K562 (cell line): ENCODE measurements at regions not wholly inside any gene's neighbourhood (a gene's known extent, or its start where the extent isn't known, plus 50 kb on each side); places are given as distances from the start of the nearest gene placed in this dataset.
A peak's percentile ranks its signal among the peaks of the same experiment; 100 is the strongest.

Source experiments
- ATAC-seq: fragments of 200-7000 bp; cut with Tn5 transposase; 3 replicates; pipeline ENCODE4 v1.9.1; 2020; ENCODE audit warnings: moderate library complexity
- BruUV-seq: library from RNA; stranded (reverse); fragments of 400-500 nt; replicated peaks from 2 replicates; lab custom pipeline; 2021; lab: Mats Ljungman, UMichigan
- CTCF ChIA-PET: fragments of 300-600 bp; formaldehyde crosslinking; extraction: SDS; loops from one replicate; lab custom pipeline; 2021; ENCODE audit warnings: low intra/inter-chr PET ratio; lab: Yijun Ruan, JAX
- POLR2A ChIA-PET: fragments of 300-600, 350-650 bp; sonication (Branson Sonifier 250); formaldehyde crosslinking; extraction: SDS; loops from one replicate; lab custom pipeline; 2021; ENCODE audit warnings: antibody characterized with exemption, inconsistent platforms; lab: Yijun Ruan, JAX
- DNase-seq, 4 experiments: peaks; one replicate each; pipeline versions ENCODE4 v3.0.0 to v3.0.0-alpha.2; 2011 to 2018; ENCODE audit warnings: low spot score in 3 of 4, mixed read lengths in 3 of 4; ENCODE audit errors: extremely low read depth in 1 of 4
- FAIRE-seq: peaks from 2 replicates; lab custom pipeline; 2011; peaks lifted over from hg19 to GRCh38; lab: Jason Lieb, UNC
- H2AFZ ChIP-seq: 2 replicates; pipeline ENCODE4 v1.6.0; 2011; ENCODE audit warnings: low read depth, low read length, control low read depth, inconsistent platforms
- H3K27ac ChIP-seq: fragments of 200-600 bp; 3 replicates; pipeline ENCODE4 v1.8.0; 2011; ENCODE audit warnings: low read depth, mild to moderate bottlenecking, control low read depth, inconsistent platforms, low read length, moderate library complexity, mixed read lengths; ENCODE audit errors: extremely low read depth
- H3K27me3 ChIP-seq, 2 experiments: fragments of 300-600 bp in 1 of 2; 2 replicates in 1 of 2; 3 replicates in 1 of 2; pipeline versions ENCODE4 v1.6.0 to v1.8.0; 2011; ENCODE audit warnings: inconsistent platforms in 2 of 2, low read length in 2 of 2, mild to moderate bottlenecking in 1 of 2, mixed read lengths in 1 of 2, moderate library complexity in 1 of 2; ENCODE audit not compliant: control insufficient read depth in 2 of 2, insufficient read depth in 2 of 2
- H3K36me3 ChIP-seq: fragments of 300-600 bp; 3 replicates; pipeline ENCODE4 v1.8.0; 2011; ENCODE audit warnings: mild to moderate bottlenecking, low read length, inconsistent platforms; ENCODE audit not compliant: control insufficient read depth, insufficient read depth
- H3K4me1 ChIP-seq, 2 experiments: fragments of 200-600 bp in 1 of 2; replicated peaks in 1 of 2; 2 replicates in 1 of 2; 3 replicates in 1 of 2; pipeline versions ENCODE4 v1.5.1 to v1.8.0; 2011; ENCODE audit warnings: inconsistent platforms in 2 of 2, low read length in 2 of 2, mild to moderate bottlenecking in 1 of 2, mixed read lengths in 1 of 2, moderate library complexity in 1 of 2; ENCODE audit not compliant: control insufficient read depth in 2 of 2, insufficient read depth in 2 of 2
- H3K4me2 ChIP-seq: 2 replicates; pipeline ENCODE4 v1.6.1; 2011; ENCODE audit warnings: low read length, control low read depth, inconsistent platforms, mixed read lengths; ENCODE audit not compliant: insufficient read depth
- H3K4me3 ChIP-seq: fragments of 200-600 bp; sonication (generic), shearing (Covaris generic); 2 replicates; pipeline ENCODE4 v1.5.1; 2016; ENCODE audit warnings: control low read depth, inconsistent platforms
- H3K79me2 ChIP-seq: fragments of 200-600 bp; 3 replicates; pipeline ENCODE4 v1.8.0; 2011; ENCODE audit warnings: low read length, inconsistent platforms; ENCODE audit not compliant: control insufficient read depth, insufficient read depth
- H3K9ac ChIP-seq, 2 experiments: 2 replicates each; pipeline versions ENCODE4 v1.6.0 to v1.6.1; 2011; ENCODE audit warnings: low read depth in 2 of 2, low read length in 2 of 2, control low read depth in 1 of 2, inconsistent platforms in 1 of 2, mild to moderate bottlenecking in 1 of 2, mixed read lengths in 1 of 2; ENCODE audit not compliant: insufficient read depth in 1 of 2
- H3K9me1 ChIP-seq: one replicate; pipeline ENCODE4 v1.6.0; 2011; ENCODE audit warnings: inconsistent platforms, mild to moderate bottlenecking, low read length, moderate library complexity; ENCODE audit not compliant: control insufficient read depth, insufficient read depth
- H3K9me3 ChIP-seq: replicated peaks from 2 replicates; pipeline ENCODE4 v1.5.1; 2011; ENCODE audit warnings: low read depth, low read length, inconsistent platforms; ENCODE audit not compliant: control insufficient read depth, insufficient read depth
- H4K20me1 ChIP-seq: replicated peaks from 2 replicates; pipeline ENCODE4 v1.6.1; 2011; ENCODE audit warnings: low read length, inconsistent platforms, mixed read lengths; ENCODE audit not compliant: control insufficient read depth, insufficient read depth
- ETS2 ChIP-seq: IDR thresholded peaks from 2 replicates; pipeline ENCODE4 v1.6.1; 2016; ENCODE audit warnings: borderline replicate concordance, missing genetic modification characterization, mild to moderate bottlenecking, moderate library complexity, missing compliant biosample characterization; ENCODE audit not compliant: poor library complexity, severe bottlenecking
- FOXJ3 ChIP-seq: sonication (generic); formaldehyde crosslinking; IDR thresholded peaks from 2 replicates; pipeline ENCODE4 v1.4.0; 2020; ENCODE audit warnings: mild to moderate bottlenecking, missing genetic modification reagents
- FOXK1 ChIP-seq: sonication (generic); formaldehyde crosslinking; IDR thresholded peaks from 2 replicates; pipeline ENCODE4 v1.8.0; 2022; ENCODE audit warnings: missing genetic modification reagents, mild to moderate bottlenecking, borderline replicate concordance
- JUND ChIP-seq, 2 experiments: IDR thresholded peaks; 2 replicates in 1 of 2; 3 replicates in 1 of 2; pipeline ENCODE4 v1.6.1; 2011; ENCODE audit warnings: borderline replicate concordance in 2 of 2, low read depth in 2 of 2, low read length in 2 of 2, improper control_type of control experiment in 1 of 2, missing biosample characterization in 1 of 2, missing genetic modification characterization in 1 of 2, missing genetic modification reagents in 1 of 2
- ZNF347 ChIP-seq: fragments of 450-650 bp; formaldehyde crosslinking; IDR thresholded peaks from 2 replicates; pipeline ENCODE4 v1.4.0; 2020; ENCODE audit warnings: low read depth, mild to moderate bottlenecking, moderate library complexity
- ZNF766 ChIP-seq: fragments of 200-800 bp; sonication (Bioruptor generic); conservative IDR thresholded peaks from 2 replicates; pipeline ENCODE4 v1.6.1; 2016; ENCODE audit warnings: missing genetic modification characterization, missing compliant biosample characterization
- WGBS: fragments of 100-300 bp; shearing (Covaris generic); methylation state at CpG from one replicate; pipeline ENCODE4 v1.1.6; 2016; ENCODE audit warnings: low coverage, mixed read lengths; ENCODE audit not compliant: insufficient coverage; ENCODE audit errors: missing lambda C conversion rate; 5-methylcytosine and 5-hydroxymethylcytosine counted together
- in situ Hi-C: fragments of 300-500 bp; cut with MboI; formaldehyde crosslinking; loops from 4 replicates; pipeline ENCODE4 v1.15.0; 2018; ENCODE audit warnings: inconsistent platforms, mixed read lengths
- intact Hi-C: fragments of 100-400 bp; cut with micrococcal nuclease; formaldehyde crosslinking; loops from 2 replicates; pipeline ENCODE4 v1.14.2; 2022
- TF ChIP-seq, protein P1 (sequence below), 2 experiments: fragments of 450-650 bp in 1 of 2; sonication (generic) in 1 of 2; formaldehyde crosslinking in 1 of 2; IDR thresholded peaks in 1 of 2; conservative IDR thresholded peaks in 1 of 2; 2 replicates each; pipeline versions ENCODE4 v1.6.1 to v1.8.1; 2016 to 2023; ENCODE audit warnings: mild to moderate bottlenecking in 2 of 2, moderate library complexity in 2 of 2, inconsistent platforms in 1 of 2, missing genetic modification reagents in 1 of 2
- TF ChIP-seq, protein P2 (sequence below): sonication (generic); formaldehyde crosslinking; IDR thresholded peaks from 2 replicates; pipeline ENCODE4 v1.8.1; 2023; ENCODE audit warnings: mild to moderate bottlenecking, missing genetic modification reagents, moderate library complexity

DNA sequence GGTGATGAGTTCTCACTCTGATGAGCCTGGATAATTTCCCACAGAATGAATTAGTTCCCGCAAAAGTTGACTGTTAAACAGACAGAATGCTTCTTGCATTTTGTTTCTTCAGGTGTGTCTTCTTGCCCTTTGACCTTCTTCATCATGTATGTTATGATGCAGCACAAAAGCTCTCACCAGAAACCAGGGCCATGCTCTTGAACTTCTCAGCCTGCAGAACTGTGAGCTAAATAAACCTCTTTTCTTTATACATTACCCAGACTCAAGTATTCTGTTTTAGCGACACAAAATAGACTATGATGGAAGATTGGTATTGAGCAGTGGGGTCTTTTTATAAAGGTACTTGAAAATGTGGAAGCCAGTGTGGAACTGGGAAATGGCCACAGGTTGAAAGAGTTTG, 95.2 kb upstream of the TNS3 start:
- 21% methylated on average over 2 of the region's 2 CpGs for WGBS
- no peak for FAIRE-seq
- no peaks in the 10 kb centered on the region for H3K79me2 ChIP-seq
- no peak overlapping the region for H2AFZ ChIP-seq
- no peak for TF ChIP-seq FOXK1 (CRISPR knock-in tag)
- peak; percentile 99 for TF ChIP-seq ZNF766 (CRISPR knock-in tag)
- TF ChIP-seq FOXJ3 (CRISPR knock-in tag) = no peak
- TF ChIP-seq, all 486 proteins: peak for 1
- H3K27ac ChIP-seq = no peak overlapping the region
- no peak for DNase-seq
- H3K9ac ChIP-seq = no peak overlapping the region
- H3K27me3 ChIP-seq = no peaks in the 10 kb centered on the region; a peak in 1 of 5 replicates
- CTCF ChIA-PET = no interaction called here
- ATAC-seq = no peak
- no peaks in the 10 kb centered on the region for H3K36me3 ChIP-seq
- no peak overlapping the region for H3K4me2 ChIP-seq
- in situ Hi-C loops (no loop called here), intact Hi-C loops (no loop called here)
- POLR2A ChIA-PET = no interaction called here
- no peaks in the 10 kb centered on the region for H3K9me1 ChIP-seq
- H4K20me1 ChIP-seq = no peaks in the 10 kb centered on the region
- no peaks in the 10 kb centered on the region for H3K9me3 ChIP-seq
- BruUV-seq = no TSS peak
- H3K4me1 ChIP-seq = no peaks in the 10 kb centered on the region
- no peak overlapping the region for H3K4me3 ChIP-seq

DNA sequence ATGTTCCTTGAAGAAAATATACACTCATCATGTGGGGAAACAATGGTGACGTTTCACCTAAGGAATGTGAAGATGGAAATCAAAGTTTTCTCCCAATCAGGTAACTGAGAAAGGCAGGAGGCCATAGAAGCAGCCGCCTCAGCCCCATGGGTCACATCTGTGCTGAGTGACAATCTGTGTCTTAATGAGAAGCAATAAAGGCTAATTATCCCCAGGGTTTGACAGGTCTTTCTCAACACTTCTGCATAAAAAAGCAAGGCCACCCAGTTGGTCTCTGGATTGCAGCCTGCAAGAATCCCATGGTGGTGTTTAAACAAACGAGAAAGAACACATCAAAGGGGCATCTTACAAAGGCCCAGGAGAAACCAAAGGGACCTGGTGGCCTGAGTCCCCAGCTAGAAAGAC, 91.1 kb upstream of the TNS3 start:
- H3K4me3 ChIP-seq = no peak overlapping the region
- FAIRE-seq = no peak

More for the DNA sequence above, 91.1 kb upstream of the TNS3 start:
- H3K36me3 ChIP-seq = no peaks in the 10 kb centered on the region
- no peaks in the 10 kb centered on the region for H3K79me2 ChIP-seq
- 7% methylated on average over 3 of the region's 3 CpGs for WGBS
- TF ChIP-seq, protein P1, sequence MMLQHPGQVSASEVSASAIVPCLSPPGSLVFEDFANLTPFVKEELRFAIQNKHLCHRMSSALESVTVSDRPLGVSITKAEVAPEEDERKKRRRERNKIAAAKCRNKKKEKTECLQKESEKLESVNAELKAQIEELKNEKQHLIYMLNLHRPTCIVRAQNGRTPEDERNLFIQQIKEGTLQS (IDR thresholded peaks at IDR 0.05) = peak; percentile 31; the same call in 1 of the 2 replicates
- TF ChIP-seq, protein P1 (CRISPR knock-in tag; conservative IDR thresholded peaks at IDR 0.05) = no peak
- TF ChIP-seq, protein P2, sequence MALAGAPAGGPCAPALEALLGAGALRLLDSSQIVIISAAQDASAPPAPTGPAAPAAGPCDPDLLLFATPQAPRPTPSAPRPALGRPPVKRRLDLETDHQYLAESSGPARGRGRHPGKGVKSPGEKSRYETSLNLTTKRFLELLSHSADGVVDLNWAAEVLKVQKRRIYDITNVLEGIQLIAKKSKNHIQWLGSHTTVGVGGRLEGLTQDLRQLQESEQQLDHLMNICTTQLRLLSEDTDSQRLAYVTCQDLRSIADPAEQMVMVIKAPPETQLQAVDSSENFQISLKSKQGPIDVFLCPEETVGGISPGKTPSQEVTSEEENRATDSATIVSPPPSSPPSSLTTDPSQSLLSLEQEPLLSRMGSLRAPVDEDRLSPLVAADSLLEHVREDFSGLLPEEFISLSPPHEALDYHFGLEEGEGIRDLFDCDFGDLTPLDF (CRISPR knock-in tag) = no peak
- TF ChIP-seq JUND (IDR thresholded peaks at IDR 0.05; ENCODE audit: borderline replicate concordance, low read depth, low read length) (peak; percentile 26; the same call in 1 of the 2 replicates), JUND (tag; IDR thresholded peaks at IDR 0.05; ENCODE audit: borderline replicate concordance, low read depth, low read length) (no peak), ZNF347 (no peak), ETS2 (tag) (no peak)
- no peaks in the 10 kb centered on the region for H3K9me3 ChIP-seq
- DNase-seq = no peak
- peaks cover 0 to 6% of the 10 kb centered on the region in 2 experiments; a peak in 3 of 5 replicates for H3K4me1 ChIP-seq
- POLR2A ChIA-PET = no interaction called here
- no TSS peak for BruUV-seq
- in situ Hi-C loops = no loop called here
- H4K20me1 ChIP-seq = no peaks in the 10 kb centered on the region
- CTCF ChIA-PET = no interaction called here
- no peak overlapping the region for H3K27ac ChIP-seq
- H3K9me1 ChIP-seq = no peaks in the 10 kb centered on the region
- H2AFZ ChIP-seq = no peak overlapping the region
- intact Hi-C loops = no loop called here
- no peak overlapping the region for H3K9ac ChIP-seq
- H3K4me2 ChIP-seq = no peak overlapping the region
- ATAC-seq = no peak
- H3K27me3 ChIP-seq = no peaks in the 10 kb centered on the region; a peak in 2 of 5 replicates
